ENCODE measurements at regions not wholly inside any gene's neighbourhood (a gene's known extent, or its start where the extent isn't known, plus 50 kb on each side); places are given as distances from the start of the nearest gene placed in this dataset.

GRCh38 chr2:42918671-42919318, 126.4 kb upstream of the HAAO start:
- Mint-ChIP-seq H3K4me1 (ENCODE audit: low read depth) (peaks cover 27% of the 10 kb centered on the region), H3K27me3 (ENCODE audit: low read depth) (no peaks in the 10 kb centered on the region), H3K9me3 (ENCODE audit: low read depth) (no peaks in the 10 kb centered on the region), H3K36me3 (ENCODE audit: low read depth) (no peaks in the 10 kb centered on the region), H3K27ac (ENCODE audit: unreplicated experiment) (no peak overlapping the region), H3K4me3 (ENCODE audit: unreplicated experiment) (no peak overlapping the region)
- no peak for DNase-seq (ENCODE audit: low spot score)
- TF ChIP-seq CTCF (IDR thresholded peaks at IDR 0.05) = no peak

GRCh38 chr2:42918041-42918440, 125.7 kb upstream of the HAAO start:
- DNase-seq (ENCODE audit: low spot score) = no peak
- Mint-ChIP-seq H3K9me3 (ENCODE audit: low read depth) (no peaks in the 10 kb centered on the region), H3K4me3 (ENCODE audit: unreplicated experiment) (no peak overlapping the region), H3K27me3 (ENCODE audit: low read depth) (no peaks in the 10 kb centered on the region), H3K27ac (ENCODE audit: unreplicated experiment) (no peak overlapping the region), H3K36me3 (ENCODE audit: low read depth) (no peaks in the 10 kb centered on the region), H3K4me1 (ENCODE audit: low read depth) (peaks cover 20% of the 10 kb centered on the region)
- no peak for TF ChIP-seq CTCF (IDR thresholded peaks at IDR 0.05)

GRCh38 chr2:42917425-42917927, 125.1 kb upstream of the HAAO start:
- no peak for DNase-seq (ENCODE audit: low spot score)
- peaks cover 14% of the 10 kb centered on the region for H3K4me1 Mint-ChIP-seq (ENCODE audit: low read depth)
- H3K27ac Mint-ChIP-seq (ENCODE audit: unreplicated experiment) = no peak overlapping the region
- H3K4me3 Mint-ChIP-seq (ENCODE audit: unreplicated experiment) = no peak overlapping the region
- H3K36me3 Mint-ChIP-seq (ENCODE audit: low read depth) = no peaks in the 10 kb centered on the region
- no peaks in the 10 kb centered on the region for H3K27me3 Mint-ChIP-seq (ENCODE audit: low read depth)
- no peak for TF ChIP-seq CTCF (IDR thresholded peaks at IDR 0.05)
- no peaks in the 10 kb centered on the region for H3K9me3 Mint-ChIP-seq (ENCODE audit: low read depth)

- H3K36me3 Mint-ChIP-seq (ENCODE audit: low read depth) = no peaks in the 10 kb centered on the region
- H3K27ac Mint-ChIP-seq (ENCODE audit: unreplicated experiment) = no peak overlapping the region
- peaks cover 3% of the 10 kb centered on the region for H3K4me1 Mint-ChIP-seq (ENCODE audit: low read depth)
- TF ChIP-seq CTCF (IDR thresholded peaks at IDR 0.05) = no peak
- H3K4me3 Mint-ChIP-seq (ENCODE audit: unreplicated experiment) = no peak overlapping the region
- no peaks in the 10 kb centered on the region for H3K9me3 Mint-ChIP-seq (ENCODE audit: low read depth)
- no peak for DNase-seq (ENCODE audit: low spot score)
- no peaks in the 10 kb centered on the region for H3K27me3 Mint-ChIP-seq (ENCODE audit: low read depth)
Measured at GRCh38 chr2:42916324-42916723, 123.9 kb upstream of the HAAO start.

- no peak for DNase-seq (ENCODE audit: low spot score)
- H3K4me3 Mint-ChIP-seq (ENCODE audit: unreplicated experiment) = no peak overlapping the region
- TF ChIP-seq CTCF (IDR thresholded peaks at IDR 0.05) = no peak
- H3K4me1 Mint-ChIP-seq (ENCODE audit: low read depth) = peaks cover 8% of the 10 kb centered on the region
- no peaks in the 10 kb centered on the region for H3K36me3 Mint-ChIP-seq (ENCODE audit: low read depth)
- H3K9me3 Mint-ChIP-seq (ENCODE audit: low read depth) = no peaks in the 10 kb centered on the region
- no peaks in the 10 kb centered on the region for H3K27me3 Mint-ChIP-seq (ENCODE audit: low read depth)
- H3K27ac Mint-ChIP-seq (ENCODE audit: unreplicated experiment) = no peak overlapping the region
Measured at GRCh38 chr2:42914860-42915259, 122.5 kb upstream of the HAAO start.
